Thymus (tissue), 11 donors: ENCODE measurements at regions not wholly inside any gene's neighbourhood (a gene's known extent, or its start where the extent isn't known, plus 50 kb on each side); places are given as distances from the start of the nearest gene placed in this dataset.

ENCODE experiments used
- DNase-seq, 9 donors: peaks; one replicate each; pipeline ENCODE4 v3.0.0-alpha.2; 2013; ENCODE audit warnings: low spot score in 9 of 9, low read depth in 6 of 9, missing footprints in 1 of 9
- H3K27ac ChIP-seq, 2 donors: one replicate each; pipeline ENCODE4 v1.5.1; 2013; ENCODE audit warnings: control low read depth in 1 of 2, low read depth in 1 of 2, low read length in 1 of 2, mild to moderate bottlenecking in 1 of 2, moderate library complexity in 1 of 2
- H3K27me3 ChIP-seq, 2 donors: one replicate each; pipeline ENCODE4 v1.5.1; 2013; ENCODE audit warnings: low read length in 1 of 2; ENCODE audit not compliant: control insufficient read depth in 2 of 2, insufficient read depth in 1 of 2
- H3K36me3 ChIP-seq, 2 donors: one replicate each; pipeline ENCODE4 v1.5.1; 2013; ENCODE audit warnings: low read length in 1 of 2, mild to moderate bottlenecking in 1 of 2, moderate library complexity in 1 of 2; ENCODE audit not compliant: control insufficient read depth in 2 of 2, insufficient read depth in 2 of 2
- H3K4me1 ChIP-seq, 2 donors: one replicate each; pipeline ENCODE4 v1.5.1; 2013; ENCODE audit warnings: low read length in 2 of 2; ENCODE audit not compliant: control insufficient read depth in 2 of 2, insufficient read depth in 2 of 2
- H3K4me3 ChIP-seq, 2 donors: one replicate each; pipeline ENCODE4 v1.5.1; 2013; ENCODE audit warnings: low read length in 2 of 2, control low read depth in 1 of 2, mild to moderate bottlenecking in 1 of 2
- H3K9me3 ChIP-seq, 2 donors: one replicate each; pipeline ENCODE4 v1.5.1; 2013; ENCODE audit warnings: low read length in 1 of 2, mild to moderate bottlenecking in 1 of 2; ENCODE audit not compliant: control insufficient read depth in 2 of 2, insufficient read depth in 1 of 2
- WGBS: extraction: QIAGEN DNeasy Blood & Tissue Kit; methylation state at CpG from one replicate; pipeline ENCODE4 v1.1.7; 2013; 5-methylcytosine and 5-hydroxymethylcytosine counted together
- donor health status: healthy.

DNA sequence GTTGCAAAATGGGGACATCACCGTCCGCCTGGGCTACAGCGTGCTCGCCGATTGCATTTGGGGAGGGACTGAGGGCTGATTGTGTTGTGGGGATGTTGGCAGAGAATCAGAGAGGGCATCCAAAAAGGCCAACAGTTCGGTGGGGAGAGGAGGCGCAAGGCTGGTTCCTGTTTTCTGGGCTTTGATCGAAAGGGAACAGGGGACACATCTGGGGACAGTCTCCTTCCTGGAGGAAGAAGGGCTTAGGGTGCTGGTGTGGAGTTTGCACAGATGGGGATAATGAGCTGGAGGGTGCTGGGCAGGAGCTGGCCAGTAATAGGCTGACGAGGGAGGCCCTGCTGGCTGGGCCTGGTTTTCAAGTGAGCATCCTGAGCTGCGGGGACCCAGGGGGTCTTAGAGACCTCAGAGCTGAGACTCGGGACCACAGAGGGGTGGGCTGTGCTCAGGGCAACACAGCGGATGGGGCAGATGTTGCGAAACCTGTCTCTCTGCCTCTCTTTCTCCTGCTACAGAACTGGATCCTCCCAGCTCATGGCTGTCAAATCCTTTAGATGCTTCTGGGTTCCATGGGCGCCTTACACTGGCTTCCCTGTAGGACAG is 288.7 kb downstream of the SEC14L1 start:
- Histone ChIP-seq H3K9me3 (no peaks in the 10 kb centered on the region), H3K4me1 (peaks cover 66 to 99% of the 10 kb centered on the region in 2 donors), H3K27me3 (no peaks in the 10 kb centered on the region), H3K36me3 (peaks cover 13 to 44% of the 10 kb centered on the region in 2 donors), H3K27ac (peak overlapping the region in 1 of 2 donors; percentile 42), H3K4me3 (no peak overlapping the region)
- no peak for DNase-seq
- WGBS: 80% methylated on average over 14 of the region's 14 CpGs

DNA sequence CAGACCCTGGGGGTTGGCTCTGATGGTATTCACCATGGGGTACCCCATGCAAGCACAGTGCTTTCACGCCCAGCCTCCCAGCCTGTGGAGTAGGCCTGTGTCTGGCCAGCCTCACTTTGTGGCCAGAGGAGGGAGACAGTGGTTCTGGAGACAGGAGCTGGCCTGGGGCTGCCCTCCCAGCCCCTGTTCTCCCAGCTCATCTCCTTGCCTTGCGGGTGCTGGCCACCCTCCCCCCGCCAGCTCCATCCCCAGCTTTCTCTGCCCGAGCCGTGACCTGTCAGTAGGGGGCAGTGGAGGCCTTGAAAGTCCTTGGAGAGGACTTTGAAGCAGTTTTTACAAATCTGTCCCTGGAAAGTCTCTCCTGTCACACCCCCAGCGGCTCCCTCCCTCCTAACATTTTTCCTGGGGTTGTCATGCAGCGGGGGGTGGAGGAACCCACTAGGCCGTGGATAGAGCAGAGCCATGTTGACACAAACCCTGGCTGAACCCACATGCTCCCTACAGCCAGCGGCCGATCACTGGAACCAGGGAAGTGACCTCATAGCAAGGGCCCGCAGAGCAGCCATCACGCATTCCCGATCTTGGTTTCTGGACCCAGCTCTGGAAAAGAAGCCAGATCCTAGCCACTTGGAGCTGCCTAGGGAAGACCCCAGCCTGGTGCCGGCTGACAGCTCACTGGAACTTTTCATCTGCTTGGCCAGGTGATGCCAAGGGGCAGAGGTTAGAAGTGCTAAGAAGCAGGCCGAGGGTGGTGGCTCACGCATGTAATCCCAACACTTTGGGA is 289.4 kb downstream of the SEC14L1 start:
- no peak overlapping the region for H3K4me3 ChIP-seq
- no peaks in the 10 kb centered on the region for H3K27me3 ChIP-seq
- H3K4me1 ChIP-seq: peaks cover 67 to 99% of the 10 kb centered on the region in 2 donors
- no peaks in the 10 kb centered on the region for H3K9me3 ChIP-seq
- peak in 3 of 9 donors; percentile 71 to 87 (median 77) for DNase-seq
- WGBS: 67% methylated on average over 16 of the region's 16 CpGs
- peak overlapping the region; percentile 42 to 69 for H3K27ac ChIP-seq
- H3K36me3 ChIP-seq: peaks cover 12 to 46% of the 10 kb centered on the region in 2 donors

DNA sequence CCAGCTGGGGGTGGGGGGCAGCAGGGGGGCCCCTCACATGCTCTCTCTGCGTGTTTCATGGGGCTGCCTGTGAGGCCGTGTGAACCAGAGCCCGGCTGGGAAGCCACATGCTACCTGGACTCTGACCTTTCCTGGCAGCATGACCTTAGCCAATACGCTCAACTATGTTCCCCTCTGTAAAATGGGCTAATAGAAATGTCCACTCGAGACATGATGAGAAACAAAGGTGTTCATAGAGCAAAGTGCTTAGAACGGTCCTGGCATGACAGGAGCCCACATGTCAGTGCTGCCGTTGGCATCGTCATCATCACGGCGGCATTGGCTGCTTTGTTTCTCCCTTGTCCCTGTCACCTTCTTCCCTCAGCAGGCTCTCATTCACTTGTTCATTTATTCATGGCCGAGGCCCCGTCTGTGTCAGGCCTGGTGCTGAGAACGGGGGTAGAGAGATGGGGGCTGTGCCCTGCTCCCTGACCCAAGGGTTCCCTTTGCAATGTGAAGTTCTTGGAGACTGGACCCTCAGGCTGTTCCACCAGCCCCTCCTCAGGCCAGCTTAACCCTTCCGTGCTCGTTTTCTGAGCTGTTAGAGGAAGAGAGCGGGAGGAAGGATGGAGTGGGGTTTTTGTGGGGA is 291.4 kb downstream of the SEC14L1 start:
- peak overlapping the region in 1 of 2 donors; percentile 42 for H3K4me3 ChIP-seq
- peak overlapping the region in 1 of 2 donors; percentile 94 for H3K27ac ChIP-seq
- H3K27me3 ChIP-seq: no peaks in the 10 kb centered on the region
- H3K9me3 ChIP-seq: peaks cover 0 to 4% of the 10 kb centered on the region in 2 donors
- WGBS: 87% methylated on average over 16 of the region's 16 CpGs
- H3K4me1 ChIP-seq: peaks cover 68 to 99% of the 10 kb centered on the region in 2 donors
- DNase-seq: no peak
- H3K36me3 ChIP-seq: peaks cover 19 to 43% of the 10 kb centered on the region in 2 donors

DNA sequence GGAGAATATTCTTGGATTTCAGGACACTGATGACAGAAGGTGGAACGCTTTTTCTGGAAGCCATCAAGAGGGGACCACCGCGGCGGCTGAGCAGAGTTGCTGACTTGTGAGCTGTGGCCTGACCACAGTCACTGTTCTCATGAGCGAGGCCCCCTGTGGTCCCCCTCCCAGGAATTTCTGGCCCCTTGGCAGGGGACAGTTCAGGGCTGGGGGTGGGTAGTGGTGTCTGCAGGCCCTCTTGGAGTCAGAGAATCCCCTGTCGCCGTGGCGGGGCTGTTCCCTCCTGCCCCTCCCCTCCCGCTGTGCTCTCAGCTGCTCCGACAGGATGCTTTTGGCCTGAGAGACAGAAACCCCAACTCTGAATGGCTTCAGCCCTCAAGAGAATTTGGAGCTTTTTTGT is 292.0 kb downstream of the SEC14L1 start:
- Histone ChIP-seq H3K36me3 (peaks cover 19 to 42% of the 10 kb centered on the region in 2 donors), H3K27me3 (no peaks in the 10 kb centered on the region), H3K27ac (peak overlapping the region; percentile 88 to 94), H3K9me3 (peaks cover 0 to 4% of the 10 kb centered on the region in 2 donors), H3K4me3 (peak overlapping the region in 1 of 2 donors; percentile 42), H3K4me1 (peaks cover 74 to 99% of the 10 kb centered on the region in 2 donors)
- 74% methylated on average over 10 of the region's 10 CpGs for WGBS
- no peak for DNase-seq

DNA sequence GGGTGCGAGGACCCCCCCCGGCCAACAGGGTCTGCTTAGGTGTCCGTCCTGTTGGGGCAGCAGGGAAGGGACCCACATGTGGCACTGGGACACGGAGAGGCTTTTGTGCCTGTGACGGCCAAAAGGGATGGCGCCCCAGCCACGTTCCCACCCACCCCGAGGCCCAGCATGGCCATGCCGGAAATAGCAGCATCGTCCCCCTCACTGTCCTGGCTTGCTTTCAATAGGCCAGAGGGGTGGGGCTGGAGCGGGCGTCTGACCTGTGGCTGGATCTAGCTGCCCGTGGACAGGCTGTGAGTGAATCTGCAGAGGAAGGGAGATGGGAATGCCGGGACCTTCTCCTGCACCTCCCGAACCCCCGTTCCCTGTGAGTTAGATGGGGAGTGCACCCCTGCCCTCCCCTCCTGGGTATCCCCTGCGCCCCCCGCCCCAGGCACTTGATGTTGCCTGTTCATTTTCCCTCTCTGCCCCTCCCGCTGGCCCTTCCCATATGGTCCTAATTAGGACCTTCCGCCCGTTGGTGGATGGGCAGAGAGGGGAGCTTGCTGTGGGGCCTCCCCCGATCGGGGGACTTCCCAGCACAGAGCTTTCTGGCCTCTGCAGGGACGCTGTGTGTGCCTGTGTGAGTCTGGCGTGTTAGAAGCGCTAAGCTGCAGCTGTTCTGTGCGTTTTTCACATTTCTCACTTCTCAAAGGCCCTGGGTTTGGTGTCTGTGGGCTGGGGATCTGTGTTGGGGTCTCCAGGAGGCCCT is 292.8 kb downstream of the SEC14L1 start:
- peaks cover 78 to 99% of the 10 kb centered on the region in 2 donors for H3K4me1 ChIP-seq
- peak overlapping the region; percentile 37 to 42 for H3K4me3 ChIP-seq
- 78% methylated on average over 27 of the region's 27 CpGs for WGBS
- peak overlapping the region; percentile 88 to 94 for H3K27ac ChIP-seq
- no peaks in the 10 kb centered on the region for H3K27me3 ChIP-seq
- DNase-seq: peak in 1 of 9 donors; percentile 77
- H3K9me3 ChIP-seq: peaks cover 0 to 4% of the 10 kb centered on the region in 2 donors
- H3K36me3 ChIP-seq: peaks cover 22 to 43% of the 10 kb centered on the region in 2 donors

DNA sequence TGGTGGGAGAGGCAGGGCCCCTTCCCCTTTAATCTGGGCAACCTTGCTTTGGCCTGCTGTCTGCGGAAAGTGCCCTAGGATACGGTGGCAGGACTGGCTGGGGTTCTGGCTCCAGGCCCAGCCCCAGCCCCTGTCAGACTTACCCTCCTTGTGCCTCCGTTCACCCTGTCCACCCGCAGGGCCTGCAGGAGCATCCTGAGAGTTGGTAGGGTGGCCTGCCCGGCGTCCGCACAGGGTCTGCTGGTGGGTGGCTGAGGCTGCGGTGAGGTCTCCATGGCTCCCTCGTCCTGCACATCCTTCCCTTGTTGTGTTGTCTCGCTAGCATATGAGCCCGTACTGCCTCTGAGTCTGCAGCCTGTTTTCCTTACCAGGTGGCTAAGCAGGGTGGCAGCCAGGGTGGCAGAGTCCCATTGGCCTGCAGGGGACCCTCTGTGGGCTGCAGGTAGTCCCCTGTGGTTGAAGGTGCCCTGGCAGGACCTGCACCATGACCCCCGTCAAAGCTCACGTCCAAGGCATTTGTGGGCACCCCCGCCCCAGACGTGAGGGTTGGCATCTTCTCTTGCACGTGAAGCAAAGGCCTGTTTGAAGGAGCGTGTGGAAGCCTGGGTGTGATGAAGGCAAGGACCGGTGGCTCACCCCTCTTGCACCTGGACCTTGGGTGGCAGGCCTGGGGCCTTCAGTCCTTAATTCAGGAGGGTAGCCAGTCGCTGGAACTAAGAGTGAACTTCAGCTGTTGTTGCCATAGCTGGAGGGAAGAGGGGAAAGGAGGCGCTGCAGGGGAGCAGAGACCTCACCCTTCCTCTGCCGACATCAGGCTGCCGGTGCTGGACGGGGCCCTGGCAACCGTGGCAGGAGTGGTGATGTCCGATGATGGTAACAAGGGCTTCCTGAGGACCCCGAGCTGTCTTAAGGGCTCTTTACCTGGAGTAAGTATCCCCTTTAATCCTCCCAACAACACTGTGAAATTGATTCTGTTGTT is 293.7 kb downstream of the SEC14L1 start:
- 87% methylated on average over 26 of the region's 26 CpGs for WGBS
- Histone ChIP-seq H3K4me3 (peak overlapping the region; percentile 37 to 42), H3K27me3 (no peaks in the 10 kb centered on the region), H3K9me3 (peaks cover 0 to 4% of the 10 kb centered on the region in 2 donors), H3K4me1 (peaks cover 82 to 99% of the 10 kb centered on the region in 2 donors), H3K27ac (peak overlapping the region; percentile 88 to 94), H3K36me3 (peaks cover 15 to 46% of the 10 kb centered on the region in 2 donors)
- DNase-seq: no peak

DNA sequence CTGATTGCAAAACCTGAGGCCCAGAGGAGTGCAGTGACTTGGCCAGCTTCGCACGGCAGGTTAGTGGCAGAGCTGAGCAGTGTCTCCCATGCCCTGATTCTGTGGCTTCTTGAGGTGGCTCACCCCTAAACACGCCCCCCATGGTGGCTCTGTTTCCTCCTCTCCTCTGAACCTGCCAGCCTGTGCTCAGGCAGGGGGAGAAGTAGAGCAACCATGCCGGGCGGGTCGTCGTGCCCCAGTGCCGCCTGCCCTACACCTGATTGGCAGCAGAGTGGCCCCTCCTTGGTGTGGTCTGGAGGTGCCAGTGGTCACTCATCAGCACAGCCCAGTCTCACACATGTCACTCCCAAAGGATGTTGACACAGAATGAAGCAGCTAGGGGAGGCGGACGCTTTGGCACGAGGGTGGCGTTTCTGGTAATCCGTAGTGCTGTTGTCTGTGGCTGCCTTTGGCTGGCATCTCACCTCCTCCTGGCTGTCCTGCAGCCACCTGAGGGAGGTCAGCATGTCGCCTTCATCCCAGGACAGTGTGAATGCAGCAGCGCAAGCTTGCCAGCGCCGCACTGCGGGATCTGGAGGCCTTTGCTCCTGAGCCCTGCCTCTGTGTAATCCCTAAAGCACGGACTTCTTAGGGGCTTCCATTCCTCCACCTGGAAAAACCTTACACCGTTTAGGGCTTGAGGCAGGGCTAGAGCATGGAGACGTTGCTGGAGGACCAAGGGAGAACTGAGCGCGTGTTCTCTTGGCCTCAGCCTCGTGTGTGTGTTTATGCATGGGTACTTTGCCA is 294.7 kb downstream of the SEC14L1 start:
- Histone ChIP-seq H3K36me3 (peaks cover 12 to 47% of the 10 kb centered on the region in 2 donors), H3K27me3 (no peaks in the 10 kb centered on the region)
- WGBS: 68% methylated on average over 24 of the region's 24 CpGs

More for the DNA sequence above, 294.7 kb downstream of the SEC14L1 start:
- peak overlapping the region; percentile 0 to 42 for H3K4me3 ChIP-seq
- H3K9me3 ChIP-seq: peaks cover 0 to 4% of the 10 kb centered on the region in 2 donors
- DNase-seq: peak in 3 of 9 donors; percentile 67 to 87 (median 68)
- H3K27ac ChIP-seq: peak overlapping the region; percentile 86 to 94
- peaks cover 82 to 99% of the 10 kb centered on the region in 2 donors for H3K4me1 ChIP-seq
